ENCODE measurements at regions not wholly inside any gene's neighbourhood (a gene's known extent, or its start where the extent isn't known, plus 50 kb on each side); places are given as distances from the start of the nearest gene placed in this dataset.
"Not testable (repeated sequence)": the region's sequence is repeated elsewhere in the genome, so short reads cannot be mapped to it uniquely, and the experiment has no call there.

DNA sequence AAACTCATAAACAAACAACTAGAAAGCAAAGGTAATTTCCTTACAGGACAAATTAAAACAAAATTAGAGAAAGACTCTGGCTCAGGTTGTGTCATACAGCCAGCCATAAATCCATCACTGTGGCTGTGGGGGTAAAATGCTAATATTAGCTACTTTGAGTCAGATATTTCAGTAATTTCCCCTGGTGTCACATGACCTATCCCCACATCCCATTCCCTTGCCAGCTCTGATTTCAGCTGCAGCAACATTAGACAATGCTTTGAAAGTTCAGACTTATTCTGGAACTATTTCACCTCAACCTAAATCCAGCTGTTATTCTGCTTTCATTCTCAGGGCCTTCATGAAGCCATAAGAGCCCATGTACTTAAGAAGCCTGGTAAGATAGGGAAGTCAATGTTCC lies 55.3 kb downstream of the RPL10L start:
- no peak for DNase-seq (ENCODE audit: low read depth)

DNA sequence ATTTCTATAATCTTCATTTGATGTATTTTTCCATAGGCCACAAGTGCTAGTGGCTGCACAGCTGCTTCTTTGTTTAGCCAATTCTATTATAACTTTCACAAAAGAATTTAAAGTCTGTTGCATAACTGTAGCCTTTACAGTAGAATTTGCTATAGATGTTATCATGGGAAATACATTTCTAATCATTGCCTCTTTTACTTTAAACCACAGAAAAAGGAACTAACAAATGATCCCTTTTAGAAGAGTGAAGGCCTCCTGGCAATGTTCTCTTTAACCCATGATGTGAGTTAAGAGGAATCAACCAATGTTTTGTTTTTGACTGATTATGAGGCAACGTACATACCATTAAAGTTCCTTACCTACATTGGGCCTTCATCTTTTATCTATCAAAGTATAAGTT lies 68.8 kb downstream of the RPL10L start:
- no peak for DNase-seq (ENCODE audit: low read depth)

DNA sequence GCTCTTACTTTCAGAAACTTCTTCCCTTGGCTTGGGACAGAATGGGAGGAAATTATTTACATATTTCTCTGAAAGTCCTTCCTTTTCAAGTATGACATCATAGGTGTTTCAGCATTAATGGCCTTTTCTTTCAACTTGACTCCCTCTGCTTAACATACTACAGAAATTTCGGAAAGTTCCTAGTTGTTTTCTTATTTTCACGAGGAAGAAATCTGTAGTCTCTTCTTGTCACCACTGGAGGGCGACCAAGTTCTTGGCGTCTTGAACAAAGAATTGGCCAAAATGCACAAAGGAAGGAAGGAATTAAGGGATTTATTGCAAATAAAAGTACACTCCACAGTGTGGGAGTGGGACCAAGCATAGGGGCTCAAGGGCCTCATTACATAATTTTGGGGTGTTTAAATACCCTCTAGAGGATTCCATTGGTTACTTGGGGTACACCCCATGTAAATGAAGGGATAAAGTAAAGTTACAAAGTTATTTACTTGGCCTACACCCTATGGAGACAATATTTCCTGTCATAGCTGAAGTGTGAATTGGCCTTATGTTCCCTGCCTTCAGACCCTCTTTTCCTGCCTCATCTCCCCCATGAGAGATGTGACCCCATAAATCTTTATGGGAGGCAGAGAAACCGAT lies 70.4 kb downstream of the RPL10L start:
- peak; percentile 17 for DNase-seq (ENCODE audit: low read depth)

DNA sequence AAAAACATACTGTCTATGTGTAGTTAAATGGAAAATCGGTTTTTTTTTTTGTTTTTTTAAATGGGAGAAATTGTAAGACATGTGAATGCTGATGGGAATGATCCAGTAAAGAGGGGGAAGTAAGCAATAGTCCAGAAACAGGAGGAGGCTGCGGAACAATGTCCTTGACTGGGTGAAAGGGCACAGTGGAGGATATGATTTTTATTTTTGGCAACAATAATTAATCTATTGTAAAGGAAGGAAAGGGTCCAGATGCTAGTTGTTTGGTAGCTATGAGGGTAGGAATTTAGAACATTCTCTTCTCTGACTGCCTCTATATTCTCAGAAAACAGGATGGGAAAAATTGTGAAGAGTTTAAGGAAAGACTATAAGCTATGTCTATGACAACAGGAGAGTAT lies 76.6 kb downstream of the RPL10L start:
- no peak for DNase-seq (ENCODE audit: low read depth)

DNA sequence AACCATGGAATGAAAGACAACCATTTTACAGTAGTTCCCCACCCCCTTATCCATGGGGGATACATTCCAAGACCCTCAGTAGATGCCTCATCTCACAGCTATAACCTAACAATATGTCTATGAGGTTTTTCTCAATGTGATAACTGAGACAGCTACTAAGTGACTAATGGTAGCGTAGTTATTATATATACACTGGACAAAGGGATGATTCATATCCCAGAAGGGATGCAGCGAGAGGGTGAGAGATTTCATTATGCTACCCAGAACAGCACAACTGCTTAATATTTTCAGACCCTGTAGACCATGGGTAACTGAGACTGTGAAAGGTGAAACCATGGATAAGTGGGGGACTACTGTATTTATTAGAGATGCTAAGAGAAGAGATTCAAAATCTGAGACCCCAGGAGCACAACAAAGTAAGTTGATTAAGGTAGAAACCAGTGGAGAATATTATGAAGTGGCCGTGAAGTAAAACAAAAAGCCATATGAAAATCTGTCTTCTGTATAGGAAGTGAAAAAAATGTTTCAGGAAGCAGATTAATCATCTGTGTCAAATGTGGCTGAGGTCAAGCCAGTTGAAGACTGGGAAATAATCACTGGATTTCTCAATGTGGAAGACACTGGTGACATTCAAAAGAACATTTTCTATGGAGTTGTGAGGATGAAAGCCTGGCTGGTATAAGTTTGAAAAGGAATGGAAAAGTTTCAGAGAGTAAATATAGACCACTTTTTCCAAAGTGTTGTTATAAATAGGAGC lies 77.2 kb downstream of the RPL10L start:
- DNase-seq (ENCODE audit: low read depth): peak; percentile 15

DNA sequence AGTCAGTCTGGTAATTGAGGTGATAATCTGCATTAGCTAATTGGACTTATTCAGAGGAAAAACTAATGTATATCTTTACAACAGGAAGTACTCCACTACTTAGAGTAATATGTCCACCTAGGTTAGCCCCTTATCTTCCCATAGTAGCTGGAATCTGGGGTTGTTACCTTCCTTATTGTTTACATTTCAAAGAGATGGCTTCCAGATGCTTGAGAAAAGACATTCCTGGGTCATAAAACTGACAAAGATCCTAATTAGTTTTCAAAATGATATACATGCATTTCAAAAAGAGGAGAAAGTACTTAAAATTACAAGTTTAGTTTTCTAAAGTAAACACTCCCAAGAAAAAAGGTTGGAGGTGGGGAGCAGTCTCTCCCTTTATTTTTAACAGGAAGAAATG lies 78.1 kb downstream of the RPL10L start:
- no peak for DNase-seq (ENCODE audit: low read depth)

DNA sequence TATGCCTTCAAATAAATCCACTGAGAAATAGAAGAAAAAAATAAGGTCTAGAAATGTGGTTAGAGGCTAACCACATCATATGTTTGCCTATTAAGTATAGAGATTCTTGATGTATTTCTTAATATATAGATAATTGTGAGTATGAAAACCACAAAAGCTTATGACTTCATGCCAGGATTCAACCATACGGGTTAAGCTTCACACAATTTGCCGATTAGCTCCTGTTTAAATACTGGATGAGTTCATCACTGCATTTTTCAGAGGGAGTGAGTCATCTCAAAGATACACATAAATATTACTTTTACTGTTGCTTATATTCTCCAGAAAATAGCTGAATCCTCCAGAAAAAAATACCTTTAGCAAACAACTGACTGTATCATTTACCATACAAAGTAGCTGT lies 79.6 kb downstream of the RPL10L start:
- DNase-seq (ENCODE audit: low read depth): peak; percentile 3

DNA sequence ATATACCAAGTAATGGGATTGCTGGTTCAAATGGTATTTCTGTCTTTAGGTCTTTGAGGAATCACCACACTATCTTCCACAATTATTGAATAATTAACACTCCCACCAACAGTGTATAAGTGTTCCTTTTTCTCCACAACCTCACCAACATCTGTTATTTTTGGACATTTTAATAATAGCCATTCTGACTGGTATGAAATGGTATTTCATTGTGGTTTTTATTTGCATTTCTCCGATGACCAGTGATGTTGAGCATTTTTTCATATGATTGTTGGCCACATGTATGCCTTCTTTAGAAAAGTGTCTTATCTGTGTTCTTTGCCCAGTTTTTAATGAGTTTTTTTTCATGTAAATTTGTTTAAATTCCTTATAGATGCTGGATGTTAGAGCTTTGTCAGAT lies 83.4 kb downstream of the RPL10L start:
- DNase-seq (ENCODE audit: low read depth): not testable (repeated sequence)

DNA sequence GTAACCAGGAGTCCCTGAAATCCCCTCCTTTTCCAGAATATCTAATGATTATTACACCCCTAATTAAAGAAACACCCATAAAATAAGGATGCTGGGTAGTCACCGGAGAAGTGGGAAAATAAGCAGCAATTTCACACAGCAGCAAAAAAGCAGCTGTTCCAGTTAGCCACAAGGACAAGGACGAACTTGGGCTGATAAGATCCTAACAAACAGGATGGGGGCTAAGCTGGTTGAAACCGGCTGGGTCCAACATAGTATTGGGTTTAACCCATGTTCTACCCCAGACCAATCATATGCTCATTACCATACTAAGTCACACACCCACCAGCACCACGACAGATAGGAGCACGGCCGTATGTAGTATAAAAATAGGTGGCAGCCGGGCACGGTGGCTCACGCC lies 100.7 kb downstream of the RPL10L start:
- no peak for DNase-seq (ENCODE audit: low read depth)

DNA sequence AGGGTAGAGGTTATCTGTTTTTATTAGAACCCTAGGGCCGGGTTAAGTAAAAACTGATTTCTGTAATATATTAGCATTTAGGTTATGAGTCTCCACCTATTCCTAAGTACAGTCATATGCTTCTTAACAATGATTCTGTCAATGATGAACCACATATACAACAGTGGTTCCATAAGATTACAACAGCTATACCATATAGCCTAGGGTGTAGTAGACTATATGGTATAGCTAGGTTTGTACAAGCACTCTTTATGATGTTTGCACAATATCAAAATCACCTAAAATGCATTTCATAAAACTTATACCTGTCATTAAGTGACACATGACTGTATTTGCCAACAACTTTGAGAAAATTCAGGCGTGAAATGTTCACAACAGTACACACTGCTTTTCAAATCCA lies 110.6 kb downstream of the RPL10L start:
- DNase-seq (ENCODE audit: low read depth): no peak

DNA sequence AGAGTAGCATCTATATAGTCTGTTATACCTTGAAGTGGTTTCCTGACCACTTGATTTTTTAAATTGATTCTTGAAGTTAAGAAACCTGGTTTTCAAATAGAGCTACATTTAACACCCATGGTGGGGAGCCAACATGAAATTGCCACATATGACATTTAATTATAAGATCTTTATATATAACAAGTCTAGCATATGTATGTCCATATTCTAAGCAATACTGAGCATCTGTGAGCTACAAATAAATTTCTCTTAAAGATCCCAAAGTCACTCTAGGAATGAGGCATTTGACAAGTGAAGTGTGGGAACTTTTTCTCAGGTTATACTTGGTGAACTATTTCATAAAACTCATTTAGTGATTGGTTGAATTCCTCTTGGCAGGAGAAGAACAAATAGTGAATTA lies 132.5 kb downstream of the RPL10L start:
- DNase-seq (ENCODE audit: low read depth): no peak

DNA sequence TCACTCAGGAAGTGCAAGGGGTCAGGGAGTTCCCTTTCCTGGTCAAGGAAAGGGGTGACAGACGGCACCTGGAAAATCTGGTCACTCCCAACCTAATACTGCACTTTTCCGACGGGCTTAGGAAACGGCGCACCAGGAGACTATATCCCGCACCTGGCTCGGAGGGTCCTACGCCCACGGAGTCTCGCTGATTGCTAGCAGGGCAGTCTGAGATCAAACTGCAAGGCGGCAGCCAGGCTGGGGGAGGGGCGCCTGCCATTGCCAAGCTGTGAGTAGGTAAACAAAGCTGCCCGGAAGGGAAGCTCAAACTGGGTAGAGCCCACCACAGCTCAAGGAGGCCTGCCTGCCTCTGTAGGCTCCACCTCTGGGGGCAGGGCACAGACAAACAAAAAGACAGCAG lies 142.8 kb downstream of the RPL10L start:
- DNase-seq (ENCODE audit: low read depth): not testable (repeated sequence)

DNA sequence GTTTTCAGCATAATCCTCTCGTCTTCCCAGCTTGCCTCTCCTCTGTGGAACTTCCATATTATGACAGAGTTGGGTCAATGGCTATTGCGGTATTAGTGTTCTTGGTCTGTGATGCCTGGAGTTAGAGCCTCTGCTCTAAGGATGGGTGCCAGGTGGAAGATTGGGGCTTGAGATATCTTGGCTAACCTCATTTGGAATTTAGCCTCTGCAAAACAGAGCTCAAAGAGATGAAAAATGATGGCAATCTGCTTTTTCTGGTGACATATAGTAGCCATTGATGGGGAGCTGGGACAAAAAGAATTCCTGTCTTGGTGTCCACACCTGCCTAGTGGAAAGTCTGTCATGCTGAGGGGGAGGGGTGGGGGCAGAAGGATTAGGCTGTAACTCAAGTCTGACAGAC lies 152.1 kb downstream of the RPL10L start:
- DNase-seq (ENCODE audit: low read depth): no peak

DNA sequence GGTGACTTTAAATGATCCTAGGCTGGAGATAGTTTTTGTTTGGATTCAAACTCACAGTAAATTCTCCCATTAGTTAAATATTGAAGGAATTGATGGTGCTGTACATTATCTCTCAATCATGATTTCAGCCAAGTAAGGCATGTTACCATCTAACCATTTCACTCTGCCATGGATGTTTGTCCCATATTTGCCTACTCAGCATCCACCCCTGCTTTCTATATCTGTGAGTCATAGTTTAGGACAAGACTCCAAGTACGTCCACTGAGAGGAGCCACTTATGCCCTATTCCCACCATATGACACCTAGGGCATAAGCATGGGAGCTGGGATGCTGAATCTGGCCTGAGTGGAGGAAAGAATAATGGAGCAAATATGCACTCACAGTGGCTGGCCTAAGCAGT lies 155.2 kb downstream of the RPL10L start:
- DNase-seq (ENCODE audit: low read depth): no peak

DNA sequence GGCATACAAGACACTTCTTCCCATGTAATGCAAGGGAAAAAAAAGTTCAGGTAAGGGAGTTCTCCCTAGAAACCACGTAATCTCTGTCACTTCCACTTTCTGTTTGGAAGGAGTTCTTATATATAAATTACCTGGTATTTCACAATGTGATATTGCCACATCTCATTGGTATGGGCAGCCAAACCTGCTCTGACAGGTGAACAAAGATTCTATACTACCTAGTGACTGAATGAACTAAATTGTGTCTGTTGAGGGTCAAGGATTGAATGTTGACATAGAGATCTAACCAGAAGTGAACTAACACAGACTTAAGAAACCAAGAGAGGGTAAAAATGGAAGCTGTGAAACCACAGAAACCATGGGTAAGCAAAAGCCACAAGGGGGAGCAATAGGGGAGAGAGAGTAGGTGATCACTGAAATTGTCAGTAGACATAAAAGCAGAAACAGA lies 161.3 kb downstream of the RPL10L start:
- DNase-seq (ENCODE audit: low read depth): no peak

DNA sequence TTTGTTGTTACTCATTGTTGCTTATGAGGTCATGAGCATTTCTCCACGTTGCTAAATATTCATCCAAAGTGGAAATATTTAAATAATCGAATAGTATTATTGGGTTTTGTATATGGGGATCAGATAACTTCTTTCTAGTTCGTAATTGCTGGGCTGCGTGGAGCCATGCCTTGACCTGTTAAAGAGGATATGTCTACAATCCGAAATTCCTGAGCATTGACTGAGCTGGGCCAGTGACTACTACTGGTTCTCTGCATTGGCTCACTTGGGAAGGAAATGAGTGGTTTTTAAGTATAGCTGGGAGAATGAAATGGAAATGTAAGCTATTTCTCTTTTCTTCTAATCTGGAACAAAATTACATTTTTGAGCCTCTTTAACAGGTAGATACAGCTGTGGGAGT lies 163.2 kb downstream of the RPL10L start:
- no peak for DNase-seq (ENCODE audit: low read depth)

DNA sequence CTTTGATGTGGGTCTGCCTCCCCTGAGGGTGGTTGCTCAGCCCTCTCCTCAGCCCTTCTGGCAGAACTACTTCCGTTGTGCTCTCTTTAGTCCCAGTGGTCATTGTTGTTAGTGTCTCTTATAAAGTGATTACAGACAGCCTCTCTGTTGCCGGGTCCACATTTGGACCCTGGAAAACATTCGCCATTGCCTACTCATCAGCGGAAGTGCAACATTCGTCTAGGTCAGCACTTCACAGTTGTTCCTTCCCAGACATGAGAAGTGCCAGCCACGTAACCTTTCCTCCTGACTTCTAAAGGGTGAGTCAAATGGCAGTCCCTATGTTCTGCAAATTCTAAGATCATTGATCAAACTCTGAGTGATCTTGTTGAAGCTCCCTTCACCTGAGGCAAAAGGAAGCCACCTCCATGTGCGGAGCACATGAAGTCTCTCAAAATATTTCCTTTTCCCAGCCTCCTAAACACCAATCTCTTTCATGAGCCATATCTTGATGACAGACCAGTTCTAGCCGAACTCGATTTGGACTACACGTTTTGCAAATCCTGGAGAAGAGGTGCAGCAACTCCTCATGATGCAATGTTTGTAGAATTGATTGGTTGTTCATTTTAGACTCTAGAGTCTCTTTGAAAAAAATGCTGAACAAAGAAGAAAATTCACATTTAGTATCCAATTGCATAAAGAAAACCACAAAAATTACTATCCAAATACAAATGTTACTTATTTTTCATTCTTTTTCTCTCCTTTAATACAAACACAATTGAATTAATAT lies 163.8 kb downstream of the RPL10L start:
- no peak for DNase-seq (ENCODE audit: low read depth)

DNA sequence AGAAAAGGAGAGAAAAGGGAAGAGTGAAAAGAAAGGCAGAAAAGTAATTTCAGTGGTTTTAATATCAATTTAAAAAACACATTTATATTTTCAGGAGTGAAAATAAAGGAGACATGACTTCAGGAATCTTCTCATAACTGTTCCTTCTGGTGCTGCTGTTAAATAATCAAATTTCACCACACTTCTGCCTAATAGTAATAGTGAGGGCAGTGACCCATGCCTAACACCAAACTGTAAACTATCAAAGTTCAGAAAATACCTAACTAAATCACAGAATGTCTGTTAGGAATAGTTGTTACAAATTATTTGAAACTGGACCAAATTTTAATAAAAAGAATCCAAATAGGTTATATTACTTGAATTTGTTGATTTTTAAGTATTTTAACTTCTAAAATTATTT lies 169.4 kb downstream of the RPL10L start:
- no peak for DNase-seq (ENCODE audit: low read depth)

DNA sequence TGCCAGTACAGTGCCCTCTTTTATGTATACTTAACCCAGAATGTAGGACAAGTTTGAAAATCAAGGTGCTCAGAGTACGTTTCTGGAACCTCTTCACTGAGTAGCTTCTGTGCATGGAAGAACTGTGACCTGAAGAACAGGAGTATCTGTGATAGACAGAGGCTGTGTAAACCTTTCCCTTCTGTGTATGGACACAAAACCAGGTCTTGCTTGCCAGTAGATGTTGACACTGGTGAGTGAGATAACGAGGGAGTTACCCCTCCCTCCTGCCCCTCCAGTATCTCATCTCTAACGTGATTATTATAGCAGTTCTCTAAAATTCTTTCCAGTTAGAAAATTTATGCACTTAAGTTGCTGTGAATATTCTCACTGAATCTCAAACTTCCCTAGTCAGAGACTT lies 170.8 kb downstream of the RPL10L start:
- no peak for DNase-seq (ENCODE audit: low read depth)

DNA sequence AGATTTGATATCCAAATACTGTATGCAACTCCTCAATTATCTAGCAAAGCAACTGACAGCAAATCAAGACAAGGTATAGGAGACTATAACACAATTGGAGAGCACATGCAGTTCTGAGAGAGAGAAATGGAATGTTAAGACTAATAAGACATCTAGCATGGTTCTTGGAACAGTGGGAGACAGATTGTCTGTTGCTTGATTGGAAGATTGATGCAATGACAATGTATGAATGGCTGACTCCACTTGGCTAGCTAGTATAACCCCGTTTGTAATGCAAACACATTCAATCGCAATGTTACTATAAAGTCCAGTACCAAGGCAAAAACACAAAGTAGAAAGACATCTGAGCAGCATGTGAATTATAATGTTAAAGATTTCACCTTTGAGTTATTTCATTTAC lies 179.3 kb downstream of the RPL10L start:
- DNase-seq (ENCODE audit: low read depth): no peak

DNA sequence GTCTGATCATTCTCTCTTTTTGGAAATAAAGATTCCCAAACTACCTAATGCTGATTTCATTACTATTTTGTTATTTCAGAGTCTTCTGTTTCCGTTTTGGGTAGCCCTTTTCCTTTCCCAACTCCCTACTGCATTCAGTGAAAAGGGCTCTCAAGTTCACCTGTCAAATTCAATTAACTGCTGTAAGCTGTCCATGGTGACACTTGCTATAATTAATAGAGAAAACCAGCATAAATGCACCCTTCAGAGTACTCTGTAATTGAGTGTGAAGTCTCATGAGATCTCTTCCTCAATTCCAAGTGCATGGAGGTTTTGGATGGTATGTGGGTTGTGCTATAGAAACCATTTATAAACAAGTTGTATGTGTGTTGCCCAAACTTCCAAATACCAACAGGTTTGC lies 187.2 kb downstream of the RPL10L start:
- no peak for DNase-seq (ENCODE audit: low read depth)

DNA sequence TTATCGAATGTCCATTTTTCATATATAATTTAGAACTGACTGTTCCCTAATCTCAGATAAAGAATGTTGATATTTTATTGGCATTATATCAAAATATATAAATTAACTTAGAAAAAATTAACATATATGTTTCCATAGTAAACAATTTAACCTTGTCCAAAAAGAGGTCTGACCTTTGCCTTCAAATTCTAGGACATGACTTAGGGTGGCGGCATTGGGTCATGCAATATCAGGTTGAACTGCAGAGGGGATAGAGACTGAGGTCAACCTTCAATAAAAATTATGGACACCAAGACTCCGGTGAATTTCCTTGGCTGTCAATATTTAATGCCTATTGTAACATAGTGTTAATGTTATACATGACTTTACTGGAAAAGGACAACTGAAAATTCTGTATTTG lies 199.8 kb downstream of the RPL10L start:
- DNase-seq (ENCODE audit: low read depth): no peak

DNA sequence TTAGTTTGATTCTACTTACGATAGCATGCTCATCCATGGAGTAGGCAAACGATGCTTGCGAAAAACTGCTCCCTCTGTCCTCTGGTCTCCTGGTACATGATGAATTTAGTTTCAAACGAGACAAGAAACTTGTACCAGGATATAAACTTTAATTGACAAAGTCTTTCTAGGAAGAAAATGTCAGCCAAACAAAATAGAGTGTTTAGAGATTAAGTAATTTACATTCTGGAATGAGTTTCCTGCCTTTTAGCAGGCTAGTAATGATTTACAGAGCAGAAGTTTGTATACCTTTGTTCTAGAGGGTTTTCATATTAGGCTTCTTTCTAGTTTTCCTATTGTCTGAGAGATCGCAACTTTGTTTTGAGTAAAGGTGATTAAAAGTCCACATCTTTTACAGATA lies 206.9 kb downstream of the RPL10L start:
- no peak for DNase-seq (ENCODE audit: low read depth)

All from M059J (cell line).